SU-DHL-6 (cell line): ENCODE measurements at regions not wholly inside any gene's neighbourhood (a gene's known extent, or its start where the extent isn't known, plus 50 kb on each side); places are given as distances from the start of the nearest gene placed in this dataset.

Experiments used
- EZH2phosphoT487 ChIP-seq: fragments of 200-600 bp; sonication (generic), shearing (Covaris generic); conservative IDR thresholded peaks from 2 replicates; pipeline ENCODE4 v1.6.1; 2018; ENCODE audit warnings: mild to moderate bottlenecking, antibody characterized with exemption, low read length, moderate library complexity, mixed read lengths
- TF ChIP-seq, protein P1 (sequence below): fragments of 200-600 bp; sonication (generic); IDR thresholded peaks from one replicate; pipeline ENCODE4 v1.5.1; 2017; ENCODE audit warnings: antibody characterized with exemption, mild to moderate bottlenecking, low read length, moderate library complexity; ENCODE audit not compliant: insufficient read depth, poor library complexity, severe bottlenecking

GRCh38 chr5:27773636-27774035 is 735.2 kb upstream of the CDH9 start:
- TF ChIP-seq, protein P1, sequence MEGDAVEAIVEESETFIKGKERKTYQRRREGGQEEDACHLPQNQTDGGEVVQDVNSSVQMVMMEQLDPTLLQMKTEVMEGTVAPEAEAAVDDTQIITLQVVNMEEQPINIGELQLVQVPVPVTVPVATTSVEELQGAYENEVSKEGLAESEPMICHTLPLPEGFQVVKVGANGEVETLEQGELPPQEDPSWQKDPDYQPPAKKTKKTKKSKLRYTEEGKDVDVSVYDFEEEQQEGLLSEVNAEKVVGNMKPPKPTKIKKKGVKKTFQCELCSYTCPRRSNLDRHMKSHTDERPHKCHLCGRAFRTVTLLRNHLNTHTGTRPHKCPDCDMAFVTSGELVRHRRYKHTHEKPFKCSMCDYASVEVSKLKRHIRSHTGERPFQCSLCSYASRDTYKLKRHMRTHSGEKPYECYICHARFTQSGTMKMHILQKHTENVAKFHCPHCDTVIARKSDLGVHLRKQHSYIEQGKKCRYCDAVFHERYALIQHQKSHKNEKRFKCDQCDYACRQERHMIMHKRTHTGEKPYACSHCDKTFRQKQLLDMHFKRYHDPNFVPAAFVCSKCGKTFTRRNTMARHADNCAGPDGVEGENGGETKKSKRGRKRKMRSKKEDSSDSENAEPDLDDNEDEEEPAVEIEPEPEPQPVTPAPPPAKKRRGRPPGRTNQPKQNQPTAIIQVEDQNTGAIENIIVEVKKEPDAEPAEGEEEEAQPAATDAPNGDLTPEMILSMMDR = no peak
- TF ChIP-seq EZH2phosphoT487 = no peak
